HEK293 (cell line): ENCODE measurements at regions not wholly inside any gene's neighbourhood (a gene's known extent, or its start where the extent isn't known, plus 50 kb on each side); places are given as distances from the start of the nearest gene placed in this dataset.

Experiments used
- CTCF ChIA-PET: fragments of 350-600 bp; formaldehyde crosslinking; extraction: SDS; loops from one replicate; lab custom pipeline; 2021; ENCODE audit warnings: antibody characterized with exemption; lab: Yijun Ruan, JAX
- POLR2A ChIA-PET: fragments of 300-600 bp; formaldehyde crosslinking; extraction: SDS; loops from one replicate; lab custom pipeline; 2020; ENCODE audit warnings: antibody characterized with exemption, inconsistent platforms; lab: Yijun Ruan, JAX
- H3K27ac ChIP-seq: fragments of 200-500 bp; sonication (Bioruptor generic); 2 replicates; pipeline ENCODE4 v1.5.1; 2014; ENCODE audit warnings: low read depth, low read length, control low read depth, inconsistent platforms; ENCODE audit errors: extremely low read depth
- H3K36me3 ChIP-seq, 2 experiments: fragments of 200-500 bp in 1 of 2; sonication (Bioruptor generic) in 1 of 2; 1 replicate in 1 of 2; 2 replicates in 1 of 2; pipeline ENCODE4 v1.5.1; 2014 to 2017; ENCODE audit warnings: inconsistent platforms in 2 of 2, low read length in 2 of 2; ENCODE audit not compliant: control insufficient read depth in 2 of 2, insufficient read depth in 1 of 2
- H3K4me1 ChIP-seq: fragments of 200-500 bp; sonication (Bioruptor generic); 2 replicates; pipeline ENCODE4 v1.5.1; 2014; ENCODE audit warnings: mild to moderate bottlenecking, low read length, inconsistent platforms; ENCODE audit not compliant: control insufficient read depth, insufficient read depth
- H3K4me3 ChIP-seq: 2 replicates; pipeline ENCODE4 v1.5.1; 2011; ENCODE audit warnings: low read depth, mild to moderate bottlenecking, control low read depth, low read length, moderate library complexity
- H3K9me3 ChIP-seq: fragments of 200-500 bp; sonication (Bioruptor generic); 2 replicates; pipeline ENCODE4 v1.5.1; 2014; ENCODE audit warnings: low read depth, low read length, inconsistent platforms; ENCODE audit not compliant: control insufficient read depth, insufficient read depth
- ATF2 ChIP-seq: fragments of 450-650 bp; formaldehyde crosslinking; IDR thresholded peaks from 2 replicates; pipeline ENCODE4 v1.5.1; 2016; ENCODE audit warnings: missing biosample characterization, missing genetic modification characterization, low read depth
- EGR2 ChIP-seq: fragments of 450-650 bp; formaldehyde crosslinking; IDR thresholded peaks from 2 replicates; pipeline ENCODE4 v1.5.1; 2016; ENCODE audit warnings: low read depth, missing biosample characterization, missing genetic modification characterization
- HIC1 ChIP-seq: fragments of 450-650 bp; formaldehyde crosslinking; IDR thresholded peaks from 2 replicates; pipeline ENCODE4 v1.5.1; 2016; ENCODE audit warnings: missing biosample characterization, missing genetic modification characterization
- KLF8 ChIP-seq: fragments of 450-650 bp; formaldehyde crosslinking; IDR thresholded peaks from 2 replicates; pipeline ENCODE4 v1.5.1; 2016; ENCODE audit warnings: missing biosample characterization, missing genetic modification characterization
- MEIS1 ChIP-seq: sonication (generic); formaldehyde crosslinking; IDR thresholded peaks from 2 replicates; pipeline ENCODE4 v1.8.1; 2022; ENCODE audit warnings: missing genetic modification reagents, mild to moderate bottlenecking, borderline replicate concordance
- YY2 ChIP-seq: fragments of 450-650 bp; formaldehyde crosslinking; IDR thresholded peaks from 2 replicates; pipeline ENCODE4 v1.5.1; 2016; ENCODE audit warnings: missing biosample characterization, missing genetic modification characterization
- ZBTB20 ChIP-seq: fragments of 450-650 bp; formaldehyde crosslinking; IDR thresholded peaks from 2 replicates; pipeline ENCODE4 v1.5.1; 2016; ENCODE audit warnings: missing biosample characterization, missing genetic modification characterization
- ZFP69B ChIP-seq: fragments of 450-650 bp; formaldehyde crosslinking; IDR thresholded peaks from 2 replicates; pipeline ENCODE4 v1.5.1; 2016; ENCODE audit warnings: missing biosample characterization, missing genetic modification characterization
- ZIC2 ChIP-seq: fragments of 450-650 bp; formaldehyde crosslinking; IDR thresholded peaks from 2 replicates; pipeline ENCODE4 v1.5.1; 2016; ENCODE audit warnings: missing biosample characterization, missing genetic modification characterization
- ZNF174 ChIP-seq: fragments of 450-650 bp; formaldehyde crosslinking; IDR thresholded peaks from 2 replicates; pipeline ENCODE4 v1.5.0; 2017; ENCODE audit warnings: missing biosample characterization, mild to moderate bottlenecking, missing genetic modification characterization
- ZNF202 ChIP-seq: fragments of 450-650 bp; formaldehyde crosslinking; IDR thresholded peaks from 2 replicates; pipeline ENCODE4 v1.5.1; 2016; ENCODE audit warnings: missing biosample characterization, missing genetic modification characterization, borderline replicate concordance
- ZNF24 ChIP-seq: fragments of 450-650 bp; formaldehyde crosslinking; IDR thresholded peaks from 2 replicates; pipeline ENCODE4 v1.5.1; 2016; ENCODE audit warnings: missing biosample characterization, missing genetic modification characterization
- ZNF350 ChIP-seq: fragments of 450-650 bp; formaldehyde crosslinking; IDR thresholded peaks from 2 replicates; pipeline ENCODE4 v1.5.0; 2017; ENCODE audit warnings: missing biosample characterization, mild to moderate bottlenecking, missing genetic modification characterization
- ZNF623 ChIP-seq: fragments of 450-650 bp; formaldehyde crosslinking; IDR thresholded peaks from 2 replicates; pipeline ENCODE4 v1.5.1; 2016; ENCODE audit warnings: missing biosample characterization, missing genetic modification characterization
- ZNF677 ChIP-seq: fragments of 450-650 bp; IDR thresholded peaks from 2 replicates; pipeline ENCODE4 v1.5.0; 2018; ENCODE audit warnings: missing biosample characterization, mild to moderate bottlenecking, missing genetic modification characterization, moderate library complexity
- ZNF843 ChIP-seq: fragments of 450-650 bp; formaldehyde crosslinking; IDR thresholded peaks from 2 replicates; pipeline ENCODE4 v1.5.1; 2016; ENCODE audit warnings: missing biosample characterization, missing genetic modification characterization
- TF ChIP-seq, protein P1 (sequence below): fragments of 450-650 bp; formaldehyde crosslinking; IDR thresholded peaks from 2 replicates; pipeline ENCODE4 v1.5.1; 2016; ENCODE audit warnings: missing biosample characterization, missing genetic modification characterization

- CTCF ChIA-PET: no interaction called here
- H3K27ac ChIP-seq: no peak overlapping the region
- no peaks in the 10 kb centered on the region for H3K36me3 ChIP-seq
- no peak for TF ChIP-seq KLF8 (tag by site-specific recombination)
- no peak for TF ChIP-seq ZNF623 (tag by site-specific recombination)
- TF ChIP-seq, protein P1, sequence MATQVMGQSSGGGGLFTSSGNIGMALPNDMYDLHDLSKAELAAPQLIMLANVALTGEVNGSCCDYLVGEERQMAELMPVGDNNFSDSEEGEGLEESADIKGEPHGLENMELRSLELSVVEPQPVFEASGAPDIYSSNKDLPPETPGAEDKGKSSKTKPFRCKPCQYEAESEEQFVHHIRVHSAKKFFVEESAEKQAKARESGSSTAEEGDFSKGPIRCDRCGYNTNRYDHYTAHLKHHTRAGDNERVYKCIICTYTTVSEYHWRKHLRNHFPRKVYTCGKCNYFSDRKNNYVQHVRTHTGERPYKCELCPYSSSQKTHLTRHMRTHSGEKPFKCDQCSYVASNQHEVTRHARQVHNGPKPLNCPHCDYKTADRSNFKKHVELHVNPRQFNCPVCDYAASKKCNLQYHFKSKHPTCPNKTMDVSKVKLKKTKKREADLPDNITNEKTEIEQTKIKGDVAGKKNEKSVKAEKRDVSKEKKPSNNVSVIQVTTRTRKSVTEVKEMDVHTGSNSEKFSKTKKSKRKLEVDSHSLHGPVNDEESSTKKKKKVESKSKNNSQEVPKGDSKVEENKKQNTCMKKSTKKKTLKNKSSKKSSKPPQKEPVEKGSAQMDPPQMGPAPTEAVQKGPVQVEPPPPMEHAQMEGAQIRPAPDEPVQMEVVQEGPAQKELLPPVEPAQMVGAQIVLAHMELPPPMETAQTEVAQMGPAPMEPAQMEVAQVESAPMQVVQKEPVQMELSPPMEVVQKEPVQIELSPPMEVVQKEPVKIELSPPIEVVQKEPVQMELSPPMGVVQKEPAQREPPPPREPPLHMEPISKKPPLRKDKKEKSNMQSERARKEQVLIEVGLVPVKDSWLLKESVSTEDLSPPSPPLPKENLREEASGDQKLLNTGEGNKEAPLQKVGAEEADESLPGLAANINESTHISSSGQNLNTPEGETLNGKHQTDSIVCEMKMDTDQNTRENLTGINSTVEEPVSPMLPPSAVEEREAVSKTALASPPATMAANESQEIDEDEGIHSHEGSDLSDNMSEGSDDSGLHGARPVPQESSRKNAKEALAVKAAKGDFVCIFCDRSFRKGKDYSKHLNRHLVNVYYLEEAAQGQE (tag by site-specific recombination): no peak
- no peak for TF ChIP-seq ZBTB20 (tag by site-specific recombination)
- TF ChIP-seq ZNF174 (tag by site-specific recombination): no peak
- TF ChIP-seq YY2 (tag by site-specific recombination): no peak
- TF ChIP-seq ZNF24 (tag by site-specific recombination): no peak
- no peak for TF ChIP-seq HIC1 (tag by site-specific recombination)
- no peak for TF ChIP-seq ATF2 (tag by site-specific recombination)
- no peak overlapping the region for H3K4me3 ChIP-seq
- H3K9me3 ChIP-seq: no peaks in the 10 kb centered on the region
- H3K4me1 ChIP-seq: no peaks in the 10 kb centered on the region
- POLR2A ChIA-PET: no interaction called here
Observed at GRCh38 chr1:187839873-187840272, 1011.1 kb downstream of the PLA2G4A start.

- no peaks in the 10 kb centered on the region for H3K36me3 ChIP-seq
- H3K27ac ChIP-seq: no peak overlapping the region
- ChIA-PET CTCF (interaction anchor here (0.7 kb wide), 1 partner anchor 207 kb away, joined by 3 read pairs; no protein-coding TSS in a partner anchor), POLR2A (no interaction called here)
- no peaks in the 10 kb centered on the region for H3K4me1 ChIP-seq
- H3K9me3 ChIP-seq: no peaks in the 10 kb centered on the region
- no peak overlapping the region for H3K4me3 ChIP-seq
- TF ChIP-seq EGR2 (tag by site-specific recombination) (no peak), ZNF202 (no peak), MEIS1 (no peak), ZNF350 (tag by site-specific recombination) (no peak), ZNF843 (tag by site-specific recombination) (no peak), ZNF677 (tag by site-specific recombination) (no peak), ZFP69B (tag by site-specific recombination) (no peak), ZIC2 (tag by site-specific recombination) (no peak)
Observed at GRCh38 chr1:187840557-187840956, 1011.8 kb downstream of the PLA2G4A start.
